Endothelial cell of umbilical vein (primary cell): ENCODE measurements at regions not wholly inside any gene's neighbourhood (a gene's known extent, or its start where the extent isn't known, plus 50 kb on each side); places are given as distances from the start of the nearest gene placed in this dataset.

Experiments
- BruUV-seq: library from RNA; stranded (reverse); fragments of 400-500 nt; replicated peaks from 2 replicates; lab custom pipeline; 2021; lab: Mats Ljungman, UMichigan
- CTCF ChIA-PET: fragments of 300-600, 350-600 bp; sonication (Branson Sonifier 250); formaldehyde crosslinking; loops from one replicate; lab custom pipeline; 2021; ENCODE audit warnings: antibody characterized with exemption, inconsistent platforms; lab: Charles Lee
- POLR2A ChIA-PET: fragments of 300-600, 350-600 bp; sonication (Branson Sonifier 250); formaldehyde crosslinking; loops from one replicate; lab custom pipeline; 2021; ENCODE audit warnings: antibody characterized with exemption, inconsistent platforms; lab: Charles Lee
- DNase-seq: peaks from one replicate; pipeline ENCODE4 v3.0.0-alpha.2; 2011; ENCODE audit warnings: low read depth, low spot score
- FAIRE-seq: peaks from 2 replicates; lab custom pipeline; 2011; peaks lifted over from hg19 to GRCh38; lab: Jason Lieb, UNC
- H2AFZ ChIP-seq: 2 replicates; pipeline ENCODE4 v1.6.0; 2012; ENCODE audit warnings: low read depth, low read length, control low read depth, inconsistent platforms
- H3K27ac ChIP-seq: 2 replicates; pipeline ENCODE4 v1.5.1; 2011; ENCODE audit warnings: low read depth, mild to moderate bottlenecking, control low read depth, low read length, moderate library complexity; ENCODE audit not compliant: insufficient read depth
- H3K27me3 ChIP-seq, 2 experiments: 2 replicates each; pipeline versions ENCODE4 v1.6.0 to v1.6.1; 2011; ENCODE audit warnings: low read length in 2 of 2, mixed read lengths in 1 of 2; ENCODE audit not compliant: control insufficient read depth in 2 of 2, insufficient read depth in 2 of 2
- H3K36me3 ChIP-seq, 2 experiments: 2 replicates in 1 of 2; 3 replicates in 1 of 2; pipeline ENCODE4 v1.5.1; 2011; ENCODE audit warnings: low read length in 2 of 2, mild to moderate bottlenecking in 1 of 2, moderate library complexity in 1 of 2; ENCODE audit not compliant: control insufficient read depth in 2 of 2, insufficient read depth in 2 of 2; ENCODE audit errors: extremely low read depth in 1 of 2
- H3K4me1 ChIP-seq: 3 replicates; pipeline ENCODE4 v1.5.1; 2011; ENCODE audit warnings: mild to moderate bottlenecking, low read length; ENCODE audit not compliant: control insufficient read depth, insufficient read depth; ENCODE audit errors: extremely low read depth
- H3K4me2 ChIP-seq: 2 replicates; pipeline ENCODE4 v1.6.1; 2011; ENCODE audit warnings: low read length, control low read depth, mixed read lengths; ENCODE audit not compliant: insufficient read depth
- H3K4me3 ChIP-seq, 3 experiments: fragments of 200-600 bp in 1 of 3; sonication (generic), shearing (Covaris generic) in 1 of 3; replicated peaks in 1 of 3; 2 replicates each; pipeline ENCODE4 v1.5.1; 2011 to 2016; ENCODE audit warnings: control low read depth in 3 of 3, low read length in 3 of 3, mild to moderate bottlenecking in 2 of 3, inconsistent platforms in 1 of 3, low read depth in 1 of 3, moderate library complexity in 1 of 3; ENCODE audit not compliant: insufficient read depth in 1 of 3
- H3K79me2 ChIP-seq: 2 replicates; pipeline ENCODE4 v1.6.0; 2012; ENCODE audit warnings: low read length, inconsistent platforms; ENCODE audit not compliant: control insufficient read depth, insufficient read depth
- H3K9ac ChIP-seq: replicated peaks from 2 replicates; pipeline ENCODE3; 2011; ENCODE audit warnings: low read length, control low read depth; ENCODE audit not compliant: insufficient read depth; ENCODE audit errors: extremely low read depth
- H3K9me1 ChIP-seq: replicated peaks from 3 replicates; pipeline ENCODE4 v1.6.0; 2011; ENCODE audit warnings: mild to moderate bottlenecking, low read length; ENCODE audit not compliant: control insufficient read depth, insufficient read depth; ENCODE audit errors: extremely low read depth
- H3K9me3 ChIP-seq: replicated peaks from 2 replicates; pipeline ENCODE4 v1.5.1; 2012; ENCODE audit warnings: low read length, inconsistent platforms; ENCODE audit not compliant: control insufficient read depth, insufficient read depth
- H4K20me1 ChIP-seq: replicated peaks from 2 replicates; pipeline ENCODE3; 2011; ENCODE audit warnings: mild to moderate bottlenecking, low read length; ENCODE audit not compliant: control insufficient read depth, insufficient read depth; ENCODE audit errors: extremely low read depth
- EZH2 ChIP-seq: IDR thresholded peaks from 2 replicates; pipeline ENCODE4 v1.6.1; 2012; ENCODE audit warnings: borderline replicate concordance, low read depth, mild to moderate bottlenecking, moderate library complexity, low read length, inconsistent platforms; ENCODE audit not compliant: severe bottlenecking
- FOS ChIP-seq: IDR thresholded peaks from 2 replicates; pipeline ENCODE4 v1.6.1; 2011; ENCODE audit warnings: mild to moderate bottlenecking, low read length, moderate library complexity, borderline replicate concordance; ENCODE audit not compliant: insufficient read depth
- GATA2 ChIP-seq: IDR thresholded peaks from 2 replicates; pipeline ENCODE4 v1.7.0; 2011; ENCODE audit warnings: low read depth, mild to moderate bottlenecking, moderate library complexity, mixed read lengths, low read length; ENCODE audit not compliant: insufficient read length, insufficient read depth
- MYC ChIP-seq: IDR thresholded peaks from one replicate; pipeline ENCODE4 v1.6.1; 2011; ENCODE audit warnings: mild to moderate bottlenecking, low read depth, low read length
- POLR2A ChIP-seq: IDR thresholded peaks from 2 replicates; pipeline ENCODE4 v1.6.1; 2012; ENCODE audit warnings: low read depth, mild to moderate bottlenecking, control low read depth, low read length
- POLR2AphosphoS5 ChIP-seq: IDR thresholded peaks from 2 replicates; pipeline ENCODE4 v1.6.1; 2012; ENCODE audit warnings: low read depth, mild to moderate bottlenecking, control low read depth, low read length, moderate library complexity; ENCODE audit not compliant: insufficient read depth
- dilution Hi-C: fragments of 300-500 bp; cut with MboI; formaldehyde crosslinking; loops from one replicate; pipeline ENCODE4 v1.15.0; 2019; ENCODE audit warnings: low sequenced_read_pairs; ENCODE audit not compliant: extremely low pct_ligation_motif_present
- intact Hi-C: fragments of 100-400 bp; cut with micrococcal nuclease; formaldehyde crosslinking; loops from one replicate; pipeline ENCODE4 v1.10.0; 2022
- TF ChIP-seq, protein P1 (sequence below): IDR thresholded peaks from 2 replicates; pipeline ENCODE4 v1.6.1; 2011; ENCODE audit not compliant: insufficient read depth, insufficient read length

DNA sequence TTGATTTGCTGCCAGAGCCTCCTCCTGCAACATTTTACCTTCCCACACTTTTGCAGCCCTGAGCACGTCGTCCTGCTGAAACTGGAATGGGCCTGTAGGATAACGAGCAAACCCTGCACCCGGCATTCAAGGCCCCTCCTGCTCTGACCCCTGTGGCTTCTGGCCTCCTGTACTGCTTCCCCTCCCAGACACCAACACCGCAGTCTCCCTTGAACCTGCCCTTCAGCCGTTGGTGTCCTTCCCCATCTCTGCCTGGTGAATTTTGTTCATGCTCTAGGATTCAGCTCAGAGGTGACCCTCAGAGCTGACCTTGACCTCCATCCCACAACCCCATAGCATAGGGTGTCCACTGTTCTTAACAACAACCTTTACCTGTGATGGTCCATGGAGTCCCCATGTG, 535.1 kb downstream of the MATN1 start:
- no peak for TF ChIP-seq GATA2
- no peak for TF ChIP-seq FOS
- no peak for TF ChIP-seq MYC
- TF ChIP-seq EZH2 = no peak
- no peak for TF ChIP-seq POLR2AphosphoS5
- TF ChIP-seq, protein P1, sequence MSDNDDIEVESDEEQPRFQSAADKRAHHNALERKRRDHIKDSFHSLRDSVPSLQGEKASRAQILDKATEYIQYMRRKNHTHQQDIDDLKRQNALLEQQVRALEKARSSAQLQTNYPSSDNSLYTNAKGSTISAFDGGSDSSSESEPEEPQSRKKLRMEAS = no peak

DNA sequence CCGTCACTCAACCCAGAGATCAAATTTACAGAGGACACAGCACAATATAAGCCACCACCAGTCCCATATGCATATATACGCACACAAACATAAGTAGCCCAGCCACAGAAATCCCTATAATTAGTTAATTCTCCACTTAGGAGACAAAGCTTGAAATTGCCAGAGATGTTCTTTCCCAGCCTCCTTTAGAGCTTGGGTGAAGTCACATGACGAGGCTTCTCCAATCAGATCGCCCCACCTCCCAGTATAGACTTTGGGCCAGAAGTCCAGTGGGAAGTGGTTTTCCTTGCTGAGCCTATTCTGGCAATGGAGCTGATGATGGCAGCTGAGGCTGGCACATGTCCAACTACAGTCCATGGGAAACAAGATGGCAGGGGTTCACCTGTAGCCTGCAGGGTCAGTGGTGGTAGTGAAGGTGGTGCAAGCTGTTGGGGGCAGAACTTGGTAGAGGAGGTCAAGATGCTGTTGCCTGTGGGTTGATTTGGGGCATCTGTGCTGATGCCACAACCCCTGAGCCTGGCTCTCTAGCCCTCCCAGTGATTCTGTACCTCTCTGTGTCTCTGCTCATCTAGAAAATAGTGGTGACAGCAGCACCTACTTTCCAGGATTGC, 535.9 kb downstream of the MATN1 start:
- BruUV-seq = no TSS peak
- H3K9me3 ChIP-seq = no peaks in the 10 kb centered on the region
- no peak for TF ChIP-seq GATA2
- no peak for TF ChIP-seq POLR2A
- TF ChIP-seq, protein P1 = no peak
- no peak for TF ChIP-seq POLR2AphosphoS5
- POLR2A ChIA-PET = no interaction called here
- H3K9me1 ChIP-seq = no peaks in the 10 kb centered on the region
- H3K36me3 ChIP-seq = no peaks in the 10 kb centered on the region
- no peak overlapping the region for H2AFZ ChIP-seq
- H3K27me3 ChIP-seq = no peaks in the 10 kb centered on the region
- H3K4me1 ChIP-seq = no peaks in the 10 kb centered on the region
- no peak overlapping the region for H3K4me2 ChIP-seq
- dilution Hi-C loops = no loop called here
- no peaks in the 10 kb centered on the region for H4K20me1 ChIP-seq
- intact Hi-C loops = no loop called here
- DNase-seq (no peak), FAIRE-seq (no peak)
- H3K9ac ChIP-seq = no peak overlapping the region
- H3K27ac ChIP-seq = no peak overlapping the region
- no peaks in the 10 kb centered on the region for H3K79me2 ChIP-seq
- CTCF ChIA-PET = no interaction called here
- H3K4me3 ChIP-seq = no peak overlapping the region

More for the DNA sequence above, 535.1 kb downstream of the MATN1 start:
- FAIRE-seq (no peak), DNase-seq (no peak)
- Histone ChIP-seq H2AFZ (no peak overlapping the region), H3K4me1 (no peaks in the 10 kb centered on the region), H3K27me3 (no peaks in the 10 kb centered on the region), H4K20me1 (no peaks in the 10 kb centered on the region), H3K27ac (no peak overlapping the region), H3K9me3 (no peaks in the 10 kb centered on the region), H3K4me2 (no peak overlapping the region), H3K4me3 (no peak overlapping the region), H3K79me2 (no peaks in the 10 kb centered on the region), H3K36me3 (no peaks in the 10 kb centered on the region), H3K9ac (no peak overlapping the region), H3K9me1 (no peaks in the 10 kb centered on the region)
- intact Hi-C loops (no loop called here), dilution Hi-C loops (no loop called here)
- CTCF ChIA-PET = no interaction called here
- no TSS peak for BruUV-seq
- POLR2A ChIA-PET = no interaction called here
